ENCODE measurements at regions not wholly inside any gene's neighbourhood (a gene's known extent, or its start where the extent isn't known, plus 50 kb on each side); places are given as distances from the start of the nearest gene placed in this dataset.

- TF ChIP-seq SMC3 (conservative IDR thresholded peaks at IDR 0.05; ENCODE audit: poor library complexity) (no peak), POLR2AphosphoS5 (IDR thresholded peaks at IDR 0.05) (no peak), CTCF (IDR thresholded peaks at IDR 0.05; ENCODE audit: poor library complexity, severe bottlenecking) (no peak)
Observed at GRCh38 chrX:113192418-113192817, 351.8 kb upstream of the AMOT start.
